SK-MEL-5 (cell line): ENCODE measurements at regions not wholly inside any gene's neighbourhood (a gene's known extent, or its start where the extent isn't known, plus 50 kb on each side); places are given as distances from the start of the nearest gene placed in this dataset.
A peak's percentile ranks its signal among the peaks of the same experiment; 100 is the strongest.

ENCODE experiments used
- DNase-seq: peaks from one replicate; pipeline ENCODE4 v3.0.0-alpha.2; 2016; ENCODE audit warnings: low read depth, low spot score
- in situ Hi-C: cut with HindIII; loops from 2 replicates; pipeline ENCODE4 v1.10.0; 2016; ENCODE audit warnings: low sequenced_read_pairs, high pct_unique_total_duplicates, low pct_unique_long_range_greater_than_20kb

- in situ Hi-C loops, result no loop called here
- peak; percentile 5 for DNase-seq
These were observed 56.8 kb upstream of the GRIA4 start for GRCh38 chr11:105553025-105553424.

GRCh38 chr11:105548359-105548758 lies 61.5 kb upstream of the GRIA4 start:
- DNase-seq, result no peak
- in situ Hi-C loops, result no loop called here

GRCh38 chr11:105538588-105538987 lies 71.3 kb upstream of the GRIA4 start:
- in situ Hi-C loops, result no loop called here
- DNase-seq, result no peak

- in situ Hi-C loops, result no loop called here
- DNase-seq, result no peak
These were observed 72.3 kb upstream of the GRIA4 start for GRCh38 chr11:105537531-105537930.

- in situ Hi-C loops, result no loop called here
- peak; percentile 90 for DNase-seq
These were observed 85.6 kb upstream of the GRIA4 start for GRCh38 chr11:105524286-105524685.

- in situ Hi-C loops, result no loop called here
- no peak for DNase-seq
These were observed 89.0 kb upstream of the GRIA4 start for GRCh38 chr11:105520706-105521345.

- DNase-seq, result no peak
These were observed 102.2 kb upstream of the GRIA4 start for GRCh38 chr11:105507496-105508254.

GRCh38 chr11:105492010-105492409 lies 117.9 kb upstream of the GRIA4 start:
- no peak for DNase-seq
- in situ Hi-C loops, result no loop called here

More at GRCh38 chr11:105507496-105508254, 102.2 kb upstream of the GRIA4 start:
- in situ Hi-C loops, result no loop called here

GRCh38 chr11:105491394-105491793 lies 118.5 kb upstream of the GRIA4 start:
- in situ Hi-C loops, result no loop called here

GRCh38 chr11:105490333-105490732 lies 119.5 kb upstream of the GRIA4 start:
- DNase-seq, result no peak
- in situ Hi-C loops, result no loop called here

More at GRCh38 chr11:105491394-105491793, 118.5 kb upstream of the GRIA4 start:
- no peak for DNase-seq

- peak; percentile 22 for DNase-seq
- in situ Hi-C loops, result no loop called here
These were observed 120.4 kb upstream of the GRIA4 start for GRCh38 chr11:105489446-105489845.

GRCh38 chr11:105486929-105487328 lies 122.9 kb upstream of the GRIA4 start:
- DNase-seq, result no peak
- in situ Hi-C loops, result no loop called here

GRCh38 chr11:105469931-105470330 lies 139.9 kb upstream of the GRIA4 start:
- peak; percentile 2 for DNase-seq
- in situ Hi-C loops, result no loop called here

- in situ Hi-C loops, result no loop called here
These were observed 141.7 kb upstream of the GRIA4 start for GRCh38 chr11:105468154-105468553.

GRCh38 chr11:105466582-105467228 lies 143.2 kb upstream of the GRIA4 start:
- no peak for DNase-seq
- in situ Hi-C loops, result no loop called here

More at GRCh38 chr11:105468154-105468553, 141.7 kb upstream of the GRIA4 start:
- DNase-seq, result no peak

- in situ Hi-C loops, result no loop called here
These were observed 151.8 kb upstream of the GRIA4 start for GRCh38 chr11:105458071-105458470.

GRCh38 chr11:105456950-105457349 lies 152.9 kb upstream of the GRIA4 start:
- DNase-seq, result peak; percentile 1

More at GRCh38 chr11:105458071-105458470, 151.8 kb upstream of the GRIA4 start:
- no peak for DNase-seq

GRCh38 chr11:105449100-105449734 lies 160.7 kb upstream of the GRIA4 start:
- in situ Hi-C loops, result no loop called here
- DNase-seq, result no peak

More at GRCh38 chr11:105456950-105457349, 152.9 kb upstream of the GRIA4 start:
- in situ Hi-C loops, result no loop called here
